ENCODE measurements at regions not wholly inside any gene's neighbourhood (a gene's known extent, or its start where the extent isn't known, plus 50 kb on each side); places are given as distances from the start of the nearest gene placed in this dataset.
"Not testable (repeated sequence)": the region's sequence is repeated elsewhere in the genome, so short reads cannot be mapped to it uniquely, and the experiment has no call there.

DNA sequence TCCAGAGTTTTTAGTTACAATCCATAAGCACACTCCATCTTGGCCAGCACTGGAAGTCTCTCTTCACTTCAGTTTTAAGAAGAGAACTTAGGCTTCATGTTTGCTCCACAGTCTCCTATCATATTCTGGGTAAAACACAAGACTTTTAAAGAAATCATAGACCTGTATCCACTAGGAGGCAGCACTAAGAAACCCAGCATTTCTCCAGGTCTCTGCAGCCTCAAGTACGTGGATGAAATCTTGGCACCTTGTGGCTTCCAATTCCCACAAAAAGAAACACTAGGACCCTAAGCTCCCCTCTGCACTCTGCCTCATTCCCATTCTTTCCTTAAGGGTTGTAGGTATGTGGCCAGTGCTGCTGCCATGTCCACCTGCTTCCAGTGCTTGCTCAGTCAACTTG, 367.3 kb upstream of the CASK start:
- Histone ChIP-seq H3K27me3 (ENCODE audit: insufficient read depth, insufficient read length) (no peaks in the 10 kb centered on the region), H3K36me3 (ENCODE audit: insufficient read depth, insufficient read length, low read length) (no peaks in the 10 kb centered on the region), H3K9me3 (ENCODE audit: insufficient read depth, low read length) (0 out of 2 replicates have a peak, but pooled peaks cover 6% of the 10 kb centered on the region), H3K4me3 (ENCODE audit: insufficient read length, low read depth) (no peak overlapping the region), H3K9ac (ENCODE audit: insufficient read length, low read depth) (no peak overlapping the region), H3K4me1 (ENCODE audit: insufficient read depth, insufficient read length) (no peaks in the 10 kb centered on the region)
- DNase-seq (ENCODE audit: low read depth, low spot score): peak; percentile 22
- TF ChIP-seq YY1 (IDR thresholded peaks at IDR 0.05; ENCODE audit: insufficient read depth, insufficient read length) (no peak), SUZ12 (IDR thresholded peaks at IDR 0.05; ENCODE audit: extremely low read depth, insufficient read depth, insufficient read length) (no peak)

DNA sequence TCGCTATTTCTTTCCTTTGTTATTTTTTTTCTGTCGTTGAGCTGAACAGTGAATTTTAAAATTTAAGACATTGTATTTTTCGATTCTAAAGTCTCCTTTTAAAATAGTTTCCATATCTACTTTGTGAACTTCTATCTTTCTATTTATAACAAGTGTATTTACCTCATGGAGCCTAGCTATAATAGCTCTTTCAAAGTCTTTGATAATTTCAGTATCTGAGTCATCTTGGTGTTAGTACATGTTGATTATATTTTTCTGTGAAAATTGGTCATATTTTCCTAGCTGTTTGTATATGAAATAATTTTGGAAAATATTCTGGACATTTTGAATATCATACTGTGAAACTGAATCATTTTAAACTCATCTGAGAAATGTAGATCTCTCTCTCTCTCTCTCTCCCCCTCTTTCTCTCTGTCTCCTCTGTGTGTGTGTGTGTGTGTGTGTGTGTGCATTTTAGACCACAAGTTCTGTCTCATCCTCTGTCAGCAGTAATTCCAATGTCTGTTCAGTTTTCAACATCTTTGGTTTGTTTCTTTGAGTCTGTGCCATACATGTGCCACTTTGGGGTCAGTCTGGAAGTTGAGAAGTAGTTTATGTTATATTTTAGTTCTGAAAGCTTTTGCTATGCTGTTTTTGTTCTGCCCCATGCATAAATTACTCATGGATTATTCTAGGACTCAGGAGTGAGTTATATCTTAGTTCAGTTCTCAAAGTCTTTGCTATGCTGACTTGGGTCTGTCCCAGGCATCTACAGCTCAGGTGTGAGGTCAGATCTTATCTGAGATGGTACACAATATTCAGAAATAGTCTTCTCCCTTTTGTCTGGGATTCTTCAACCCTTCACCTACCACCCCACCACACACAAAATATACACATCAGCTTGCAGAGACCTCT, 366.4 kb upstream of the CASK start:
- H3K4me1 ChIP-seq (ENCODE audit: insufficient read depth, insufficient read length): no peaks in the 10 kb centered on the region
- H3K4me3 ChIP-seq (ENCODE audit: insufficient read length, low read depth): no peak overlapping the region
- no peak overlapping the region for H3K9ac ChIP-seq (ENCODE audit: insufficient read length, low read depth)
- H3K9me3 ChIP-seq (ENCODE audit: insufficient read depth, low read length): 0 out of 2 replicates have a peak, but pooled peaks cover 6% of the 10 kb centered on the region
- no peak for DNase-seq (ENCODE audit: low read depth, low spot score)
- no peak for TF ChIP-seq SUZ12 (IDR thresholded peaks at IDR 0.05; ENCODE audit: extremely low read depth, insufficient read depth, insufficient read length)
- TF ChIP-seq ZNF274 (IDR thresholded peaks at IDR 0.05; ENCODE audit: low read depth, low read length): no peak
- no peak for TF ChIP-seq YY1 (IDR thresholded peaks at IDR 0.05; ENCODE audit: insufficient read depth, insufficient read length)
- no peaks in the 10 kb centered on the region for H3K27me3 ChIP-seq (ENCODE audit: insufficient read depth, insufficient read length)
- H3K36me3 ChIP-seq (ENCODE audit: insufficient read depth, insufficient read length, low read length): no peaks in the 10 kb centered on the region

- DNase-seq (ENCODE audit: low read depth, low spot score): not testable (repeated sequence)
Measured at GRCh38 chrX:42285681-42286080, 362.3 kb upstream of the CASK start.

GRCh38 chrX:42276982-42277690, 353.8 kb upstream of the CASK start:
- H3K4me3 ChIP-seq (ENCODE audit: insufficient read length, low read depth): no peak overlapping the region
- H3K9me3 ChIP-seq (ENCODE audit: insufficient read depth, low read length): no peaks in the 10 kb centered on the region
- H3K27me3 ChIP-seq (ENCODE audit: insufficient read depth, insufficient read length): no peaks in the 10 kb centered on the region
- H3K4me1 ChIP-seq (ENCODE audit: insufficient read depth, insufficient read length): no peaks in the 10 kb centered on the region
- no peak for TF ChIP-seq SUZ12 (IDR thresholded peaks at IDR 0.05; ENCODE audit: extremely low read depth, insufficient read depth, insufficient read length)
- TF ChIP-seq ZNF274 (IDR thresholded peaks at IDR 0.05; ENCODE audit: low read depth, low read length): no peak
- no peak for TF ChIP-seq YY1 (IDR thresholded peaks at IDR 0.05; ENCODE audit: insufficient read depth, insufficient read length)
- DNase-seq (ENCODE audit: low read depth, low spot score): no peak
- no peak overlapping the region for H3K9ac ChIP-seq (ENCODE audit: insufficient read length, low read depth)
- no peaks in the 10 kb centered on the region for H3K36me3 ChIP-seq (ENCODE audit: insufficient read depth, insufficient read length, low read length)

More at GRCh38 chrX:42285681-42286080, 362.3 kb upstream of the CASK start:
- not testable (repeated sequence) for H3K36me3 ChIP-seq (ENCODE audit: insufficient read depth, insufficient read length, low read length); H3K4me3 ChIP-seq (ENCODE audit: insufficient read length, low read depth); H3K4me1 ChIP-seq (ENCODE audit: insufficient read depth, insufficient read length); H3K9me3 ChIP-seq (ENCODE audit: insufficient read depth, low read length); H3K27me3 ChIP-seq (ENCODE audit: insufficient read depth, insufficient read length); H3K9ac ChIP-seq (ENCODE audit: insufficient read length, low read depth)

GRCh38 chrX:42274151-42274550, 350.8 kb upstream of the CASK start:
- no peaks in the 10 kb centered on the region for H3K4me1 ChIP-seq (ENCODE audit: insufficient read depth, insufficient read length)
- DNase-seq (ENCODE audit: low read depth, low spot score): no peak
- TF ChIP-seq YY1 (IDR thresholded peaks at IDR 0.05; ENCODE audit: insufficient read depth, insufficient read length) (no peak), SUZ12 (IDR thresholded peaks at IDR 0.05; ENCODE audit: extremely low read depth, insufficient read depth, insufficient read length) (no peak), ZNF274 (IDR thresholded peaks at IDR 0.05; ENCODE audit: low read depth, low read length) (no peak)
- H3K9me3 ChIP-seq (ENCODE audit: insufficient read depth, low read length): no peaks in the 10 kb centered on the region
- H3K9ac ChIP-seq (ENCODE audit: insufficient read length, low read depth): no peak overlapping the region
- no peak overlapping the region for H3K4me3 ChIP-seq (ENCODE audit: insufficient read length, low read depth)
- H3K36me3 ChIP-seq (ENCODE audit: insufficient read depth, insufficient read length, low read length): no peaks in the 10 kb centered on the region
- H3K27me3 ChIP-seq (ENCODE audit: insufficient read depth, insufficient read length): no peaks in the 10 kb centered on the region

- Histone ChIP-seq H3K9ac (ENCODE audit: insufficient read length, low read depth) (no peak overlapping the region), H3K4me1 (ENCODE audit: insufficient read depth, insufficient read length) (no peaks in the 10 kb centered on the region), H3K4me3 (ENCODE audit: insufficient read length, low read depth) (no peak overlapping the region), H3K9me3 (ENCODE audit: insufficient read depth, low read length) (no peaks in the 10 kb centered on the region), H3K27me3 (ENCODE audit: insufficient read depth, insufficient read length) (no peaks in the 10 kb centered on the region), H3K36me3 (ENCODE audit: insufficient read depth, insufficient read length, low read length) (no peaks in the 10 kb centered on the region)
- no peak for TF ChIP-seq SUZ12 (IDR thresholded peaks at IDR 0.05; ENCODE audit: extremely low read depth, insufficient read depth, insufficient read length)
- TF ChIP-seq YY1 (IDR thresholded peaks at IDR 0.05; ENCODE audit: insufficient read depth, insufficient read length): no peak
- TF ChIP-seq ZNF274 (IDR thresholded peaks at IDR 0.05; ENCODE audit: low read depth, low read length): no peak
- DNase-seq (ENCODE audit: low read depth, low spot score): no peak
Measured at GRCh38 chrX:42273387-42273786, 350.0 kb upstream of the CASK start.

DNA sequence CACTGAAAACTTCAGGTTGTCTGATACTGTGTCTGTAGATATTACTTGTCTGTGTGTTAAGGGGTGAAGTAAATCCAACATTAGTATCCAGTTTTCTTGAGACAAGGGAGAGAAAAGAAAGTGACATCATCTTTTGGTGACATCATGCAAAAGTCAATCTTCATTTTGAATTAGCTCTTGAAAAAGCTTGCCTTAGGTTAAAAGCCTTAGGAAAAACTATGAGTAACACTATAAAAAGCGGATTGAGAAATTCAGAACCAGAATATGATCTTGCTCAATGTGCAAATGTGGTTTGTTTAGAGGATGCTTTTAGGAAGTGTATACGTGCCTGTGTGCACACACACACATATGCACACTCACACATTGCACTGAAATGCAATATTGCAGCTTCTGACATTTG, 345.8 kb upstream of the CASK start:
- Histone ChIP-seq H3K9ac (ENCODE audit: insufficient read length, low read depth) (no peak overlapping the region), H3K27me3 (ENCODE audit: insufficient read depth, insufficient read length) (no peaks in the 10 kb centered on the region), H3K4me1 (ENCODE audit: insufficient read depth, insufficient read length) (no peaks in the 10 kb centered on the region), H3K9me3 (ENCODE audit: insufficient read depth, low read length) (no peaks in the 10 kb centered on the region), H3K4me3 (ENCODE audit: insufficient read length, low read depth) (no peak overlapping the region), H3K36me3 (ENCODE audit: insufficient read depth, insufficient read length, low read length) (no peaks in the 10 kb centered on the region)
- TF ChIP-seq YY1 (IDR thresholded peaks at IDR 0.05; ENCODE audit: insufficient read depth, insufficient read length): no peak
- no peak for TF ChIP-seq ZNF274 (IDR thresholded peaks at IDR 0.05; ENCODE audit: low read depth, low read length)
- TF ChIP-seq SUZ12 (IDR thresholded peaks at IDR 0.05; ENCODE audit: extremely low read depth, insufficient read depth, insufficient read length): no peak
- DNase-seq (ENCODE audit: low read depth, low spot score): no peak

Measured in NT2/D1 (cell line).